ENCODE measurements at regions not wholly inside any gene's neighbourhood (a gene's known extent, or its start where the extent isn't known, plus 50 kb on each side); places are given as distances from the start of the nearest gene placed in this dataset.

GRCh38 chr6:97411610-97412009, 128.6 kb upstream of the MMS22L start:
- TF ChIP-seq CTCF (IDR thresholded peaks at IDR 0.05): no peak
- H3K27ac ChIP-seq: no peak overlapping the region
- no peak overlapping the region for H3K4me3 ChIP-seq
- DNase-seq (no peak), ATAC-seq (no peak)
- intact Hi-C loops (cut with DNase I): no loop called here
- no peaks in the 10 kb centered on the region for H3K27me3 ChIP-seq (ENCODE audit: low read depth)
- no peaks in the 10 kb centered on the region for H3K4me1 ChIP-seq
- no peaks in the 10 kb centered on the region for H3K9me3 ChIP-seq
- no peaks in the 10 kb centered on the region for H3K36me3 ChIP-seq

- intact Hi-C loops (cut with DNase I): no loop called here
- TF ChIP-seq CTCF (IDR thresholded peaks at IDR 0.05): no peak
- ATAC-seq (no peak), DNase-seq (no peak)
- Histone ChIP-seq H3K4me1 (no peaks in the 10 kb centered on the region), H3K36me3 (no peaks in the 10 kb centered on the region), H3K27me3 (ENCODE audit: low read depth) (no peaks in the 10 kb centered on the region), H3K27ac (no peak overlapping the region), H3K9me3 (no peaks in the 10 kb centered on the region), H3K4me3 (no peak overlapping the region)
Measured at GRCh38 chr6:97412511-97412910, 129.5 kb upstream of the MMS22L start.

GRCh38 chr6:97422171-97422570, 139.2 kb upstream of the MMS22L start:
- intact Hi-C loops (cut with DNase I): no loop called here
- no peak for DNase-seq

GRCh38 chr6:97423190-97423589, 140.2 kb upstream of the MMS22L start:
- Histone ChIP-seq H3K27me3 (ENCODE audit: low read depth) (no peaks in the 10 kb centered on the region), H3K9me3 (no peaks in the 10 kb centered on the region), H3K4me1 (no peaks in the 10 kb centered on the region), H3K4me3 (no peak overlapping the region), H3K36me3 (no peaks in the 10 kb centered on the region), H3K27ac (no peak overlapping the region)
- intact Hi-C loops (cut with DNase I): no loop called here
- no peak for TF ChIP-seq CTCF (IDR thresholded peaks at IDR 0.05)
- DNase-seq: no peak
- ATAC-seq: no peak

More at GRCh38 chr6:97422171-97422570, 139.2 kb upstream of the MMS22L start:
- Histone ChIP-seq H3K27me3 (ENCODE audit: low read depth) (no peaks in the 10 kb centered on the region), H3K27ac (no peak overlapping the region), H3K36me3 (no peaks in the 10 kb centered on the region), H3K9me3 (no peaks in the 10 kb centered on the region), H3K4me3 (no peak overlapping the region), H3K4me1 (no peaks in the 10 kb centered on the region)
- TF ChIP-seq CTCF (IDR thresholded peaks at IDR 0.05): no peak
- no peak for ATAC-seq

GRCh38 chr6:97427648-97428047, 144.6 kb upstream of the MMS22L start:
- no peak for TF ChIP-seq CTCF (IDR thresholded peaks at IDR 0.05)
- H3K4me1 ChIP-seq: no peaks in the 10 kb centered on the region
- H3K36me3 ChIP-seq: no peaks in the 10 kb centered on the region
- ATAC-seq: no peak
- no peak for DNase-seq
- H3K27me3 ChIP-seq (ENCODE audit: low read depth): no peaks in the 10 kb centered on the region
- H3K27ac ChIP-seq: no peak overlapping the region
- H3K9me3 ChIP-seq: no peaks in the 10 kb centered on the region
- intact Hi-C loops (cut with DNase I): no loop called here
- no peak overlapping the region for H3K4me3 ChIP-seq

GRCh38 chr6:97437087-97437486, 154.1 kb upstream of the MMS22L start:
- intact Hi-C loops (cut with DNase I): no loop called here
- no peak for ATAC-seq
- no peaks in the 10 kb centered on the region for H3K4me1 ChIP-seq
- TF ChIP-seq CTCF (IDR thresholded peaks at IDR 0.05): peak; percentile 51
- no peaks in the 10 kb centered on the region for H3K27me3 ChIP-seq (ENCODE audit: low read depth)
- no peaks in the 10 kb centered on the region for H3K36me3 ChIP-seq
- DNase-seq: no peak
- no peak overlapping the region for H3K27ac ChIP-seq
- no peak overlapping the region for H3K4me3 ChIP-seq
- no peaks in the 10 kb centered on the region for H3K9me3 ChIP-seq
